GM18517 (cell line): ENCODE measurements at regions not wholly inside any gene's neighbourhood (a gene's known extent, or its start where the extent isn't known, plus 50 kb on each side); places are given as distances from the start of the nearest gene placed in this dataset.
"Not testable (repeated sequence)": the region's sequence is repeated elsewhere in the genome, so short reads cannot be mapped to it uniquely, and the experiment has no call there.

Experiments used
- ATAC-seq: cut with Tn5 transposase; IDR thresholded peaks from one replicate; pipeline ENCODE4 v1.9.1; 2021; ENCODE audit warnings: mild to moderate bottlenecking, moderate library complexity; ENCODE audit not compliant: unreplicated experiment

DNA sequence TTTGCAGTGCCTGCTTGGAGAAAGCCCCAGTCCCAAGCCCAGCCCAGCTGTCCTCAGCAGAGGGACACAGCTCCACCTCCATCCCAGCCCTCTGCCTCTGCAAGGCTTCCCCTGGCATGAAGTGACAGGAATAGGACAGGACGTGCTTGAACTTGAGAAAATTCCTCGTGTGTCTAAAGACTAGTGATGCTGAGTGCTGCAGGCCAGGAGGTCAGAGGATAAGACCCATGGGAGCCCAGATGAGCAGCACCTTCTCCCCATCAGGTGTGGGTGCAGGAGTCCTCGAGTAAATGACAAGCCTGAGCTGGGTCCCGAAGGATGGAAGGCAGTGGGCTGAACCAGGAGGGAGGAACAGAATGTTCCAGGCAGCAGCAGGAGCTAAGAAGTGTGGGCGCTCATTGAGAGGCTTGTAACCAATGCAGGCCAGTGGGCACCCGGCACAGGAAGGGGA is 67.8 kb upstream of the UXS1 start:
- ATAC-seq, result no peak

DNA sequence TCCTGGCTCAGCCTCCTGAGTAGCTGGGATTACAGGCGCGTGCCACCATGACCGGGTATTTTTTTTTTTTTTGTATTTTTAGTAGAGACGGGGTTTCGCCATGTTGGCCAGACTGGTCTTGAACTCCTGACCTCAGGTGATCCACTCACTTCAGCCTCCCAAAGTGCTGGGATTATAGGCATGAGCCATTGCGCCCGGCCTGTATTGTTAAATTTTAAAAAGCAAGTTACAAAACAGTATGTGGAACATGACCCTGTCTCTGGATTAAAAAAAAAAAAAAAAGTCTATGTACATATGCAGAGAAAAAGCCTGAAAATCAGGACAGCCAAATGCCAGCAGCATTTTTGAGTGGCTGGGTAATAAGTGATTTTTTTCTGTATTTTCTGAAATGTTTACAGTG is 64.8 kb upstream of the UXS1 start:
- not testable (repeated sequence) for ATAC-seq

DNA sequence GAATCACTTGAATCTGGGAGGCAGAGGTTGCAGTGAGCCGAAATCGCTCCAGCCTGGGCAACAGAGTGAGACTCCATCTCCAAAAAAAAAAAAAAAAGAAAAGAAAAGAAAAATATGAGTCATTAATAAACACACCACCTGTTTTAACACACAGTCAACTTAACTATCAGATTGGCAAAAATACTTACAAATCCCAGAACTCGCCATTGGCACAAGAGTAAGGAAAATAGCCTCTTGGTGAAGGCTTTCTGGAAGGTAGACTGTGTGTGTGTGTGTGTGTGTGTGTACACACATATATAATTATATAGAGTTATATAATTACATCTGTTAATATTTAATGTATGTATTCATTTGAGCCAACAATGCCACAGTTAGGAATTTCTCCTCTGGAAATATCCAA is 63.7 kb upstream of the UXS1 start:
- no peak for ATAC-seq

DNA sequence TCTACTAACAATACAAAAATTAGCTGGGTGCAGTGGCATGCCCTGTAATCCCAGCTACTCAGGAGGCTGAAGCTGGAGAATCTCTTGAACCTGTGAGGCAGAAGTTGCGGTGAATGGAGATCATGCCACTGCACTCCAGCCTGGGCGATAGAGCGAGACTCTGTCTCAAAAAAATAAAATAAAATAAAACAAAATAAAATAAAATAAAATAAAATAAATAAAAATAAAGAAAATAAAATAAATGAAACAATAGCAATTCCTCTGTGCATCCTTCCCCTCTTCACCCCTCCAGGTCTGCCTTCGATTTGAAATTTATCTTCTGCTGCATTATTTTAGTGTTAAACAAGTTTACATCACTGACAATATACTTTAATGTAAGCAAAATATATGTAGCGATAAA is 63.0 kb upstream of the UXS1 start:
- ATAC-seq, result no peak

DNA sequence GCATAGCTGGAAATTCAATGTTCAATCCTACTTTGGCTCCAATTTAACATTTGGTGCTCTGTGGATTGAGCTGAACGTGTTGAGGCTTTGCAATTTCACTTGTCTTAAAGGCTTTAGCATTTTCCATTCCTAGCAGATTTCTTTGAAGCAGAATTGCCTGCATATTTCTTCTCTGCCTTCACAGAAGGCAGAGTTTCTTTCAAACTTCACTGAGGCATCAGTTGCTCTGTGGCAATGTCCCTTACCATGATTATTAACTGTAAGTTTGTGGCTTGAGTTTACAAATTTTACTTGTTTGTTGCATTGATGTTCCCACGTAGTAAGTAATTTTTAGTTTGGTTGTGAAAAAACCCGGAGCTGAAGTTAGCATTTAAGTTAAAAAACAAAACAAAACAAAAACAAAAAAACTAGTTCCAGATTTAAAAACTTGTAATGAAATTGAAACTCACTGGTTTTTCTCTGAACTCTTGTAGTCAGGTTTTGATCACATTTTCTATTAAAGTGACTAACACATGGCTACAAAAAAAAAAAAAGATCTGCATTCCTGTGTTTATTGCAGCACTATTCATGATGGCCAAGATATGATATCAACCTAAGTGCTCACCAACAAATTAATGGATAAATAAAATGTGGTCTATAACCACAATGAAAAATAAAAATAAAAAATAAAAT is 55.2 kb upstream of the UXS1 start:
- not testable (repeated sequence) for ATAC-seq

DNA sequence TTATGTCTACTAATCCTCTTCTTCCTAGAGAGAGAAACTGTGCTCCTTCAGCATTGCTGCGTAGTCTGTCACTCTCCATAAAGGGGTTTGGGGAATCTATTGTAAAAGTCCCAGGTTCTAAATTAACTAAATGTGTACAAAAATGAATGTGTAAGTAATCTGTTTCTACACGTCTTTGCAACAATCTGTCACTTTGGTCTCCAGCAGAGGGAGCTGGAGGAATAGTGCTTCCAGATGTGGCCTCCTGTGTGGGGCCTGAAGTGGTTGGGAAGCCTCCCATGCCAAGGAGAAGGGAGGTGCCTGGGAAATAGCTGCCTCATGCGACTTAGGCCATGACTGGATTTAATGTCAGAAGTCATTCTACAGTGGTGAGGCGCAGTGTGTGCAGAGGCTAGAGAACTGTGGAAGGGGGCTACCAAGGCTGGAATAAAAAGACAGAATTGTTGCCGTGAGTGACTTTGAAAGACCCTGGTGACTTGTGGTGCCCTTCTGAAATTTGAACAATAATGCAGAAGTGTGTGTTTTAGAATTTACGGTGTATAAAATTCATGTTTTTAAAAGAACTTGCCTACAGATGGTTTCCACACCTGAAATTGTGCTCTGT is 54.5 kb upstream of the UXS1 start:
- ATAC-seq, result not testable (repeated sequence)
